ENCODE measurements at regions not wholly inside any gene's neighbourhood (a gene's known extent, or its start where the extent isn't known, plus 50 kb on each side); places are given as distances from the start of the nearest gene placed in this dataset.

GRCh38 chrX:576904-577560 lies 53.6 kb upstream of the SHOX start:
- no peak for DNase-seq
- no peaks in the 10 kb centered on the region for H3K9me3 Mint-ChIP-seq
- H3K27me3 Mint-ChIP-seq = peaks cover 13% of the 10 kb centered on the region
- H3K4me1 Mint-ChIP-seq = no peaks in the 10 kb centered on the region
- no peak overlapping the region for H3K4me3 Mint-ChIP-seq
- H3K36me3 Mint-ChIP-seq = no peaks in the 10 kb centered on the region
- no peak overlapping the region for H3K27ac Mint-ChIP-seq

- Mint-ChIP-seq H3K4me3 (no peak overlapping the region), H3K4me1 (no peaks in the 10 kb centered on the region), H3K27ac (no peak overlapping the region), H3K9me3 (no peaks in the 10 kb centered on the region), H3K36me3 (no peaks in the 10 kb centered on the region), H3K27me3 (peaks cover 13% of the 10 kb centered on the region)
- DNase-seq = no peak
Measured at GRCh38 chrX:578531-578930, 52.1 kb upstream of the SHOX start.

GRCh38 chrX:580030-580429 lies 50.6 kb upstream of the SHOX start:
- H3K36me3 Mint-ChIP-seq = no peaks in the 10 kb centered on the region
- H3K4me3 Mint-ChIP-seq = no peak overlapping the region
- no peak for DNase-seq
- H3K27me3 Mint-ChIP-seq = peaks cover 9% of the 10 kb centered on the region
- H3K4me1 Mint-ChIP-seq = no peaks in the 10 kb centered on the region
- no peak overlapping the region for H3K27ac Mint-ChIP-seq
- H3K9me3 Mint-ChIP-seq = no peaks in the 10 kb centered on the region

Measured in activated naive CD8-positive, alpha-beta T cell treated with anti-CD3 and anti-CD28 coated beads for 36 hours (primary cell).